SKM-1 treated with dmso at 0.1 percent for 144 hours (cell line): ENCODE measurements at regions not wholly inside any gene's neighbourhood (a gene's known extent, or its start where the extent isn't known, plus 50 kb on each side); places are given as distances from the start of the nearest gene placed in this dataset.

Source experiments
- DNase-seq: peaks from one replicate; lab custom pipeline; 2025; ENCODE audit not compliant: unreplicated experiment; lab: John Stamatoyannopoulos, UW

DNA sequence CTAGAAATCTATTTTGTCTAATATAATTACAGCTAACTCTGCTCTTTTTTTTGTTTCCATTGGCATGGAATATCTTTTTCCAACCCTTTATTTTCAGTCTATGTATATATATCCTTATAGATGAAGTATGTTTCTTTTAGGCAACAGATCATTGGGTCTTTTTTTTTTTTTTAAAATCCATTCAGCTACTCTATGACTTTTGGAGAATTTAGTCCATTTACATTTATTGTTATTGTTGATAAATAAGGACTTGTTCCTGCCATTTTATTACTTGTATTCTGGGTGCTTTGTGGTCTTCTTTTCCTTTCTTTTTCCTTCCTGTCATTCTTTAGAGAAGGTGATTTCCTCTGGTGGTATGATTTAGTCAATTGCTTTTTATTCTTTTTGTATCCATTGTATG is 296.8 kb downstream of the SMARCA2 start:
- no peak for DNase-seq

DNA sequence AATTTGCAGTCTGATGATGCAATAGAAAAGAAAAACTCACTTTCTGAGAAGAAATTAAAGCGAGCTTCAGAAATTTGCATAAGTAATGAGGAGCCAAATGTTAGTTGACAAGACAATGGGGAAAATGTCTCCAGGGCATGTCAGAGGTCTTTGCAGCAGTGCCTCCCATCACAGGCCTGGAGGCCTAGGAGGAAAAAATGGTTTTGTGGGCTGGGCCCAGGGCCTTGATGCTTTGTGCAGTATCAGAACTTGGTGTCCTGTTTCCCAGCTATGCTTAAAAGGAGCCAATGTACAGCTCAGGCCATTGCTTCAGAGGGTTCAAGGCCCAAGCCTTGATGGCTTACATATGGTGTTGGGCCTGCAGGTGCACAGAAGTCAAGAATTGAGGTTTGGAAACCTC is 298.4 kb downstream of the SMARCA2 start:
- DNase-seq, result no peak

DNA sequence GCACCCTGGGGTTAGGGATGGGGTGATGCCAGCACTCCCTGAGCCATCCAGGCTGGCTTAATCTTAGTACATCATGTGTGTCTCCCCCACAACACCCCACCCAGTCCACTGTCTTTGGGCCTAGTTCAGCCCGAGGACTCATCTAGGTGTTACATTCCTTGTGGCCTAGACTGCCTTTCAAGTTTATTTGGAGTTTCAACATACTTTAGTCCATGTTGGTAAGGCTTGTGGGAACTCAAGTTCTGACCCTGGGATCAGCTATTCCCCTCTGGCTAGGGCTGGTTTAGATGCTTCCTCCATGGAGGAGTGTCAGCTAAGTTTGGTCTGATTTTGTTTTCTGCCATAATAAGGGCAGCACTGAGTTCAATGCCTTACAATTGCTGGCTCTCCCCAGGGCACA is 302.4 kb downstream of the SMARCA2 start:
- no peak for DNase-seq

DNA sequence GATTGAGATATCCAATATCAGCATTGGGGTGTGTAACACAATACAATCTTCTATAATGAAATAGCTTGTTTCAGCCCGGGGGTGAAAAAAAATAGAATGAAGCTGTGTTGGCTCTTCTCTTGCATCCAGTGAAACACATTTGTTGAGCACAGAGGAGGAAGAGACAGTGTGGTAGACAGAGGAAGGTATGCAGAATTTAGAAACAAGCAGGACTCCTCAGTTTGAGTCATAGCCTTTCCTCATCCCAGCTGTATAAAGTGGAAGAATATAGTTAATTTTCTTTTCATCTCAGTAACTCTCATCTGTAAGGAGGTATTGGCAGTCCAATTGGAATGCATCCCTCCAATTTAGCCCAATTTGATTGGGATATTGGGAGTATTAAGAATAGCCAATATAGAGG is 302.2 kb upstream of the VLDLR start:
- DNase-seq, result no peak

DNA sequence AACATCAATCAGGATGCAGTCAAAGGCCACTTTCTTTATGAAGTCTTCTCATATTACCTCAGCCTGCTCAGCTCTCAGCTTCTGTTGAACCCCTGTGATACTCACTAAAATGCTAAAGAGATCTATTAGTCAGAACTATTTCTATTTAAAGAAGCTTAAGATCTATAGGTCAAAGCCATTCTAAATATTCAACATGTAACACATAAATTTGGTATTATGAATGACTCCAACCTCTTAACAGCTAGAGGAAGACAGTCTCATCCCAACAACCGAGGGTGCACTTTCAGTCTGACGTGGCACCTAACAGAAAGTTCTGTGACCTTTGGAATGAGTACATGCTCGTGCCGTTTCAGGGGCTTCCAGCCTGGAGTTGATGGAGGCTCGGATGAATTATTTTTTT is 301.5 kb upstream of the VLDLR start:
- DNase-seq, result no peak

DNA sequence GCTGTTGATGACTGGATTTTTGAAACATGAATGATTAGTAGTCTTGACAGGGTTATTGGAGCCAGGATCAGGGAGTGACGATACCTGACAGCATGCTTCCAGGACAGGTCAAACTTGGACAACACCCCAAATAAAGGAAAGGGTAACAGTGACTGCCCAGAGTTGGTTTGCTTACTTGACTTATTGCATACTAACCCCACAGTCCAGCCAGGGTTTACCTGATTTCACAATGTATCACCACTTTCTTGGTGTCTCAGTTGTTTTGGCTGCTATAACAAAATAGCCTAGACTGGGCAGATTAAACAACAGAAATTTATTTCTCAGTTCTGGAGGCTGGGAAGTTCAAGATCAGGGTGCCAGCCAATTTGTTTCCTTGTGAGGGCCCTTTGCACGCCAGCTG is 301.0 kb upstream of the VLDLR start:
- no peak for DNase-seq

DNA sequence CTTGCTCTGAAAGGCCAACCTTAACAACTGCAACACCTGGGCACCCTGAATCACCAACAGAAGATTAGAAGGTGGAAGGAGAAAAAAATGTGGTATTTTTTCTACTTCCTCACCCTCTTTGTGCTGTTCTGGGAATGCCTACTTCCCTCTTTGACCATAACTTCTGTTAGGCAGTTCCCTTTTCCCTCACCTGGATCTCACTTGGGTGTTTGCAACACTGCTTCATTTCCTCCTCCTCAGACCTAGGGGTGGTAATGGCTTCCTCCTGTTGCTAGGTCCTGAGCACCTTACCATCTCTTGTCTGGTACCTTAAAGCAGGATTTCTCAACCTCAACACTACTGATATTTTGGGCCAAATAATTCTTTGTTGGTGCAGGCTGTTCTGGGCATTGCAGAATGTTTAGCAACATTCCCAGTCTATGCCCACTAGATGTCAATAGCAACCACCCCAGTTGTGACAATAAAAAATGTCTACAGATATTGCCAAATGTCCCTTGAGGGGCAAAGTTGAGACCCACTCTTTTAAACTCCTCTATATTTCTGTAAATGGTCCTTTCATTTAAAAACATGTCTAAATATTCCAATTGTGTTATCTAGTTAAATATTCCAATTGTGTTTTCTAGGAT is 300.0 kb upstream of the VLDLR start:
- peak; percentile 84 for DNase-seq

DNA sequence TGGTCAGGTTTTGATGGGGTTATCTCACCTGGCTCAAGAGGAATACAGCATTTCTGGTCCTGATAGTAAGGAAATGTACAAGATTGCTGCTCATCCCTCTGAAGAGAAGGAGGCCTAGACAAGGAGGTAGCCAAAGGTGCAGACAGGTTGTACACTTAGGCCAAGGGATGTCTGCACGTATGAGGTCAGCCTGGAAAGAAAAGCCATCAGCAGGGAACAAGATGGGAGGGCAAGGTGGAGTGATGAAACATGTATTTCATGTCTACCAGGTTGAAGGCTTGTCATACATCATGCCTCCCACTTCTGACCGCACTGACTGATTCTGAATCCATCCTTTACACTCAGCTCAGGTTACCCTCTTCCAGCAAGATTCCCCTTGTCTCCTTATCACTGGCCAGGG is 296.8 kb upstream of the VLDLR start:
- no peak for DNase-seq

DNA sequence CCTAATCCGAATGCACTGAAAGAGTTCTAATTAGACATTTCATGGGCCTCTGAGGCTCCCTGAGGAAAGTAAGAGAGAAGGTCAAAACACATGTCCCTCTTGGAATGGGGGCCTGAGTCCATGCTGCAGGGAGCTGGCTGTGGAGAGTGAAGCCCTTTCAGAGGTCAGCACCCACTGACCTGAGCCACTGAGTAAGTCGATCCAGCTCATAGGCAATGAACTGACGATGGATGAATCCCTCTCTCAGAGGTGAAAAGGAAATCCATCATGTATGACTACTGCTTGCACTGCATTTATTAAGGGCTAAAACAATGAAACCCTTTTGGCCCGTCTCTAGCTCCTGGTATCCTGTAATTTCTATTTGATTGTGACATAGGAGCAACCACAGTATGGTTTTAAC is 288.9 kb upstream of the VLDLR start:
- no peak for DNase-seq

DNA sequence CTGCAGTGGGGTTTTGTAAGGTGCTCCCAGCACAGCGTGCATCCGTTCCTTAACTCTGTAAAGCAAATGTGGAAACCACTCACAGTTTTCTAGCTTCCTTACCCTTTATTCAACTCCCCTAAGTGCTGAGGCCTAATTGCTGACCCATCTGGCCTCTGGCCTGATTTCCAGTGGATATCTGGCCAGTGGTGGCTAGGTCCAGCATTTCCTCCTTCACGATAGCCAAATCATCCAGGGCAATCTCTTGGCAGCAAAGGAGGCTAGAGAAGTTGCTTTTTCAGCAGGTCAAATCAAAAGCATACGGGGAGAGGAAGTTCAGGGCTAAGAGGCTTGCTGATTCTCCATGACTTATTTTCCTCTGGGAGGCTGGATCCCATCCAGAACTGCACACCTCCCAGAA is 286.3 kb upstream of the VLDLR start:
- DNase-seq, result no peak

DNA sequence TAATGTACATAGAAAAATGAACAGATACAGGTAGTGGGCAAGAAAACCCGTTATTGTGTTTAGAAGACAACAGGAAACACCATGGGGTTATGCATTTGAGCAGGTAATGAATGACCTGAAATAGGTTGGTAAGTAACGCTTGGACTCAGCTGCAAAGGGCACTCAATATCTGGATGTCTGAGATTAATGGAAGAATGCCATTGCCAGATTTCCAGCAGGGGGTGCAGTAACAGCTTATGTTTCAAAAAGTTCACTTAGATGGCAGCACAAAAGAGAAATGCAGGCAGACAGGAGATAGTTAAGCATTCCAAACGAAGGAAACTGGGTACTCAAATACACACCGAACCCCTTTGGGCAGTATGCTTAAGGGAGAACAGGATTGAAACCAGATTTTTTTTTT is 285.5 kb upstream of the VLDLR start:
- no peak for DNase-seq

DNA sequence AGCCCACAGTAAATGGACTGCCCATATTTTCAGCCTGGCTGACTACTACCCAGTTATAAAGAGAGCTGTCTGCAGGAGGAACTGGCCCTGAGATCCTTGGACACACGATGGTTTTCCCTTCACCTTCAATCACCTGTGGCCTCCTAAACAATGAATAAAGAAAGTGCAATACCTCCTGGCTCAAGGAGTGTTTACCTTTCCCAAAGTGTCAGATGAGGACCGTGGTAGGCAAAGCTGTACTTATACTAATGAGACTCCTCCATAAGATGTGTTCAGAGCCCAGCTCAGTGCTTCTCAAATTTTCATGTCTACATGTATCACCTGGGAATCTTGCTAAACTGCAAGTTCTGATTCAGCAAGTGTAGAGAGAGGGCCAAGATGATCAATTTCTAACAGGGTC is 284.5 kb upstream of the VLDLR start:
- no peak for DNase-seq

DNA sequence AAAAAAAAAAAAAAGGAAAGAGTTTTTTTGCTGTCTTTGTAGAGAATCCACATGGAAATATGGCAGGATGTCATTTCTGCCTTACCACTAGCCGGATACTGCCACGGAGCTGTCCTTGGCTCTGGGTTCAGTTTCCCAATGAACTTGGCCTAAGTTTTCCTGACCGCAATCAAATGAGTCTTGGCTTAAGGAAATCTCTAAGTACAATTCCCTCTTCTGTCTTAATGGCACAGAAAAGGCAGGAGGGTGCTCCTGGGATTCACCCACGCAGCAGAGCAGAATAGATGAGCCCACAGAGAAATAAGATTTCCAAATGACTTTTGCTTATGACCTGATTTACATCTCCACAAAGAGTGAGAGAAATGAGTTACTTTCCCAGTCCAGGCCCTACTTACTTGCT is 284.0 kb upstream of the VLDLR start:
- no peak for DNase-seq

DNA sequence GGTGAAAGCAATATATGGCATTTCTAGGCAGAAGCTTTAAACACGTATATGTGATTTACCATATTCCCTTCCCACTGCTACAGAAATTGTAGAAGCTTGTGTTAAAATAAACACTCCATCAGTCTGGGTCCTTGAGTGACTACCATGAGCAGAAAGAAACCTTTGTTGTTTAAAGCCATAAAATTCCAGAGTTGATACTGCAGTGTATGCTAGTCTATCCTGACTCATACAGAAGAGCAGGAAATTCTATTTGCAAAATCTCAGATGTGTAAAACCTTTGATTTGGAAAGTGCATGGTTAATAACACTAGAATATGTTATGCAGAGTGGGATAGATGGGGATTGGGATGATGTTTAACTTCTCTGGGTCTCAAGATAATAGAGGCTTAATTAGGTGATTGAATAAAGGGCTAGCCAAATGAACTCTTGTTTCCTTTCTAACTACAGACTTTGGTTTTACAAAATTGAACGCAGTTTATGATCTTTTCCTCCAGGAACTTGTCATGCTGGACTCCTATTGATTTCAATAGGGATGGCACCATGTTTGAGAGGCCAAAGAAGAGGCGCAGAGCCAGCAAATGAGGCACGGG is 282.7 kb upstream of the VLDLR start:
- DNase-seq, result no peak

DNA sequence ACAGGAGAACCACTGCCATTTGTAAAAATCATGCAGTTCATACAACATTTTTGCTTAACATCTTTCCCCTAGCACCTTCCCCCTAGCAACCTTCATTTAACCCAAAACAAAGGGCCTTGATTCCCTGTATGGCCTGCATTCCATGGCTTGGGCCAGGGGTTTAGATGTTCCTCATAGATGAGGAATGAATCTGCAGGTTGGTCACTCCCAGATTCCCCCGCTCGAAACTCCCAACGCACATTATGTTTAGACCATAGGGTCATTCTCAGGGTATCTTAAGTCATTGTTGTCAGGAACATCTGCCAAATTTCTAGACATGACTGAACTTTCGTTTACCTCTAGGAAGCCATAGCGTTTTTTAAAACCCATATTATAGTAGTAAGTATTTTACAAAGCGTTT is 282.2 kb upstream of the VLDLR start:
- no peak for DNase-seq

DNA sequence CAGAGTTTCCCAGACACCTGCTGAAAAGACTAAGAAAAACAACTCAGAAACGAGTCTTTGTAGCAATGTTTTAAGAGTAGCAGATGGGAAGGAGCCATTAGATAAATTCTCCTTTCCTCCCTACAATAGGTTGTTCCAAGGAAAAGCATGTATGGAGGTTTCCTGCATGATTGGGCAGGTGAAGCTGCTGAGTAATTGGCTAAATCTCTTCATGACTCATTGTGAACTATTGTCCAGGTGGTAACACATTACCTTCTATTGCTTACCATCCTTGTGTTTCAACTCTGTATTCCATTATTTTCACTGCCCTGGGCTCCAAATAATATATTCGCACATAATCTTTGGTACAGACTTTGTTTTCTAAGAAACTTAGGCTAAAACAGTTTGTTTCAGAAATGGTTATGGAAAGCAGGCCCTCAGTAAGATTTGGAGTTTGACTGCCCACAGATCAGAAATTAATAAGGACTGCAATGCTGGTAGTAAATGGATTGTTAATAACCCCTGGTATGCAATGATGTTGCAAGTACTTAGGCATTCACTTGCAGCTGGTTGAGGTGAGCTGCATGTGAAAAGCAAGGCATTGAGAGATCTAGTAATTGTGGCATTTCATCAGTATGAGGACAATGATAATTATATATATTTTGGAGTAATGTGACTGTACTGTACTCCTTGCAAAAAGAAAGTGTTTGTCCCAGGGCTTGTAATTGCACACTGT is 281.4 kb upstream of the VLDLR start:
- DNase-seq, result no peak

DNA sequence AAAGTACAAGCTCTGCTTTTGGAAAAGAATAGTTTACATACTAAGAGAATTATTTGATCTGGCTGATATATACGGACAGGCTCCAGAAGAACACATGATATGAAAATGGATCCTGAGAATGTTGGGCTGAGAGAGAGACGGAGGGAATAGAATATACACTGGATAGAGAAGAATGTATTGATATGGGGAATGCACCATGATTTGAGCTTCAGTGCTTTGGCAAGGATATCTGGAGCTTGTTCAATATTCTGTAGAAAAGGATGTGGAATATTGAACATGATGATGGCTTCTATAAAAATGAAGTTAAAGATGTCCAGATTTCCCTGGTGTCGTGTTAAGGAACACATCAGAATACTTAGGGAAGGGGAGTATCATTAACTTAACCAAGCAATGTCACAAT is 280.5 kb upstream of the VLDLR start:
- no peak for DNase-seq

DNA sequence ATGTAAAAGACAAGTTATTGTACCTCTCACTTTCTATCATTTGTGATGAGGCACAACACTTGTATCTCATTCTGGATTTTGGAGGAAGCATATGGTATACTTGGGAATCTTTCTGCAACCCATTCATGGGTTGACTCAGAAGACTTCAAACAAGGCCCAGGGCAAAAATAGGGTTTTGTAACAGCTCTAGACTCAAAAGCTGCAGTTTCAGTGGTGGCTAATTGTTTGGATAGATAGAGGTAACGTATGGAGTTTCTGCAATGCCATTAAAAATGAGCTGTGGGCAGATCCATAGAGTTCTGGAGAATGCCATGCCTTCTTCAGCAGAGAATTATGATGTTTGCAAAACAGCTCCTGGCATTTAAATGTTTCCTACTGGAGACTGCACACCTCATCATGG is 279.6 kb upstream of the VLDLR start:
- DNase-seq, result no peak

DNA sequence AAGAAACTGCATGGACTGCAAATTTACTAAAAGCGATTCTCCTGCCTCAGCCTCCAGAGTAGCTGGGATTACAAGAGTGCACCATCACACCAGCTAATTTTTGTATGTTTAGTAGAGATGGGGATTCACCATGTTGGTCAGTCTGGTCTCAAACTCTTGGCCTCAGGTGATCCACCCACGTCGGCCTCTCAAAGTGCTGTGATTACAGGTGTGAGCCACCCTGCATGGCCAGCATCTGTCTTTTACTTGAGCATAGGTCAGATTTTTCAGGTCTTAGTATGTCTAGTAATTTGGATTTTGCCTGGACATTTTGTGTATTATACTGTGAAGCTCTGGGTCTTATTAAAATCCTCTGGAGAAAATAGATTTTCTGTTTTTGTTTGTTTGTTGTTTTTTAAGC is 277.8 kb upstream of the VLDLR start:
- DNase-seq, result no peak

DNA sequence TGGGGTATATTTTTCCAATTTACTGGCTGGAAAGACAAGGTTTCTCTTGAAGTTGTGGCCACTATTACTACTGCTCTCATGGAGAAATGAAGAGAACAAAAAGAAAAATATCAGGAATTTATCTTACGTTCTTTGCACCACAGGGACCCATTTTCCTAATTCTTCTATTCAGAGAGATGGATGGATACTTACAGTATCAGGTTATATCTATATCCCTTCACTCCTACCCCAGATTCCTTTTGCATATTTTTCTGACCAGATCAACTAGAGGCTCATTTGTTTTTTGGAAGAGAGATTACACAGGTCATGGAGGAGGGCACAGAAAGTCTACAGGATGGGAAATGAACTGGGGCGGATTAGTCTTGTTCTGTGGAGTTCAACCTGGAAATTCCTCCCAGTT is 277.2 kb upstream of the VLDLR start:
- DNase-seq, result no peak

DNA sequence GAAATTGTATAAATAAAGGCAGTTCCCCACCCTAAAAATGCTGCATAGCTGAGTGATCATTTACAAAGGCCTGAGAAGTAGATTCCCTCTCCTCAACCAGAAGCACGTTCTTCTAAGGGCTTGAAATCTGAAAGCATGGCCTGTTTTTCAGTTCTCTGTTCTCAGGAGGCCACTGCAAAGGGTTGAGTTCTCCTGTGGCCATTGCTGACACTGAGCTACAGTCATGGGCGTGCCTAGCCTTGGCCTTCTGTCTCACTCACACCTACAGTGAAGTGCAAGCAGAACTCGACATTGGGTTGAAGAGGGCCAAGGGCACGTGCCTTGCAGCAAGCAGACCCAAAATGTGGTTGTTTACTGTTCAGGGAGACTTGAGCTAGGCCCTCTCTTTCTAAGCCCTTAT is 276.6 kb upstream of the VLDLR start:
- DNase-seq, result no peak

DNA sequence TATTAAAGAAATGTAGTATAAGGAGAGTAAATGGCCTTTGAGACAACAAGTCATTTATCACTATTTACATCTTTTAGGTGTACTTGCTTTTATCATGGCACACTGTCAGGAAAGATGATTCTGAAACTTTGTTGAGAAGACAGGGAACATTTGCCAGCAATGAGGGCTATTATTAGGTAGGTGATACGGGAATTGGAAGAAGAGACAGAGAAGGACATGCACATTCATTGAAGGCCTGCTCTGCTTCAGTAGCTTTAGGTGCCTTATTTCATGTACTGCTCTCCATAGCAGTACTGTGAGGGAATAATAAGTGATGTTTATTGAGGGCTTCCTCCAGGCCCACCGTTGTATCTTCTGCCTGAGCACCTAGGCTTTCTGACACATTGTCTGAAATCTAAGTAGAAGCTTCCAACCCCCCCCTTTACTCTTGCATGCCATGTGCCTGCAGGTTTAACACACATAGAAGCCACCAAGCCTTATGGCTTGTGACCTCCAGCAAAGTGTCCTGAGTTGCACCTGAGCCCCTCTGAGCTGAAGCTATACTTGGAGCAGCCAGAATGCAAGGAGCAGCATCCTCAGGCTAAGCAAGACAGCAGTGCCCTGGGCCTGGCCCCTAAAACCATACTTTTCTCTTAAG is 275.2 kb upstream of the VLDLR start:
- DNase-seq, result no peak
